Gastrocnemius medialis (tissue), 4 donors: ENCODE measurements at regions not wholly inside any gene's neighbourhood (a gene's known extent, or its start where the extent isn't known, plus 50 kb on each side); places are given as distances from the start of the nearest gene placed in this dataset.

Experiments
- POLR2A ChIP-seq, 2 donors: fragments of 450-650 bp; IDR thresholded peaks; one replicate each; pipeline ENCODE4 v1.6.1; 2017; ENCODE audit warnings: antibody characterized with exemption in 2 of 2, mild to moderate bottlenecking in 2 of 2, moderate library complexity in 2 of 2
- TF ChIP-seq, protein P1 (sequence below), 5 experiments: fragments of 450-650 bp in 3 of 5; fragments of 200-600 bp in 2 of 5; sonication (generic) in 2 of 5; IDR thresholded peaks in 4 of 5; conservative IDR thresholded peaks in 1 of 5; 1 replicate in 4 of 5; 2 replicates in 1 of 5; pipeline ENCODE4 v1.5.1; 2016 to 2019; ENCODE audit warnings: antibody characterized with exemption in 5 of 5, mild to moderate bottlenecking in 3 of 5, moderate library complexity in 3 of 5

DNA sequence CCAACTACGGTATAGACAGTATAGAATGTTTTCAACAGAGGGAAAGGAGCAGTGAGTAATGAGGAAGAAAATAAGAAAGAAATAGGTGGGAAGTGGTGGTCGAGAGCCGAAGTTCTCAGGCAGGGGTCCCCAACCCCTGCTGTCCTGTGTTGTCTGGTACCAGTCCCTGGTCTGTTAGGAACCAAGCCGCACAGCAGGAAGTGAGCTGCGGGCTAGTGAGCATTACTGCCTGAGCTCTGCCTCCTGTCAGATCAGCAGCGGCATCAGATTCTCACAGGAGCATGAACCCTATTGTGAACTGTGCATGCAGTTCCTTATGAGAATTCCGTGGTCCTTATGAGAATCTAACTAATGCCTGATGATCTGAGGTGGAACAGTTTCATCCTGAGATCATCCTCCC is 107.3 kb upstream of the PTPRR start:
- TF ChIP-seq, protein P1, sequence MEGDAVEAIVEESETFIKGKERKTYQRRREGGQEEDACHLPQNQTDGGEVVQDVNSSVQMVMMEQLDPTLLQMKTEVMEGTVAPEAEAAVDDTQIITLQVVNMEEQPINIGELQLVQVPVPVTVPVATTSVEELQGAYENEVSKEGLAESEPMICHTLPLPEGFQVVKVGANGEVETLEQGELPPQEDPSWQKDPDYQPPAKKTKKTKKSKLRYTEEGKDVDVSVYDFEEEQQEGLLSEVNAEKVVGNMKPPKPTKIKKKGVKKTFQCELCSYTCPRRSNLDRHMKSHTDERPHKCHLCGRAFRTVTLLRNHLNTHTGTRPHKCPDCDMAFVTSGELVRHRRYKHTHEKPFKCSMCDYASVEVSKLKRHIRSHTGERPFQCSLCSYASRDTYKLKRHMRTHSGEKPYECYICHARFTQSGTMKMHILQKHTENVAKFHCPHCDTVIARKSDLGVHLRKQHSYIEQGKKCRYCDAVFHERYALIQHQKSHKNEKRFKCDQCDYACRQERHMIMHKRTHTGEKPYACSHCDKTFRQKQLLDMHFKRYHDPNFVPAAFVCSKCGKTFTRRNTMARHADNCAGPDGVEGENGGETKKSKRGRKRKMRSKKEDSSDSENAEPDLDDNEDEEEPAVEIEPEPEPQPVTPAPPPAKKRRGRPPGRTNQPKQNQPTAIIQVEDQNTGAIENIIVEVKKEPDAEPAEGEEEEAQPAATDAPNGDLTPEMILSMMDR (IDR thresholded peaks at IDR 0.05 in 4 of 5, conservative IDR thresholded peaks at IDR 0.05 in 1 of 5) = no peak
- TF ChIP-seq POLR2A (IDR thresholded peaks at IDR 0.05) = no peak
